DOHH2 (cell line): ENCODE measurements at regions not wholly inside any gene's neighbourhood (a gene's known extent, or its start where the extent isn't known, plus 50 kb on each side); places are given as distances from the start of the nearest gene placed in this dataset.

Source experiments
- H3F3A ChIP-seq: fragments of 200-600 bp; sonication (generic), shearing (Covaris generic); 2 replicates; pipeline ENCODE4 v1.6.0; 2016; ENCODE audit warnings: antibody characterized with exemption, mild to moderate bottlenecking; ENCODE audit not compliant: control insufficient read depth, insufficient read depth
- H3K27ac ChIP-seq: fragments of 200-600 bp; sonication (generic); 2 replicates; pipeline ENCODE4 v1.5.1; 2014; ENCODE audit warnings: low read depth, mild to moderate bottlenecking, low read length, moderate library complexity
- H3K27me3 ChIP-seq: fragments of 200-600 bp; sonication (generic); 2 replicates; pipeline ENCODE4 v1.6.1; 2014; ENCODE audit warnings: mild to moderate bottlenecking, low read length, mixed read lengths; ENCODE audit not compliant: control insufficient read depth
- H3K36me3 ChIP-seq: fragments of 200-600 bp; sonication (generic); 2 replicates; pipeline ENCODE4 v1.6.1; 2014; ENCODE audit warnings: mild to moderate bottlenecking, low read length, moderate library complexity, mixed read lengths; ENCODE audit not compliant: control insufficient read depth
- H3K4me1 ChIP-seq: fragments of 200-600 bp; sonication (generic); 2 replicates; pipeline ENCODE4 v1.6.1; 2014; ENCODE audit warnings: mild to moderate bottlenecking, low read length, mixed read lengths; ENCODE audit not compliant: control insufficient read depth
- H3K4me2 ChIP-seq: fragments of 200-600 bp; sonication (generic); 2 replicates; pipeline ENCODE4 v1.6.0; 2014; ENCODE audit warnings: mild to moderate bottlenecking, low read length, moderate library complexity
- H3K4me3 ChIP-seq: fragments of 200-600 bp; sonication (generic); 2 replicates; pipeline ENCODE4 v1.5.1; 2014; ENCODE audit warnings: mild to moderate bottlenecking, low read length, mixed read lengths
- H3K79me2 ChIP-seq: fragments of 200-600 bp; sonication (generic); 2 replicates; pipeline ENCODE4 v1.6.1; 2014; ENCODE audit warnings: mild to moderate bottlenecking, low read length, mixed read lengths; ENCODE audit not compliant: control insufficient read depth
- H3K9me2 ChIP-seq: fragments of 200-600 bp; sonication (generic); replicated peaks from 2 replicates; pipeline ENCODE4 v1.6.1; 2014; ENCODE audit warnings: mild to moderate bottlenecking, low read length, mixed read lengths; ENCODE audit not compliant: control insufficient read depth
- H3K9me3 ChIP-seq: fragments of 200-600 bp; sonication (generic); 2 replicates; pipeline ENCODE4 v1.6.1; 2014; ENCODE audit warnings: antibody characterized with exemption, low read length, mixed read lengths; ENCODE audit not compliant: control insufficient read depth, insufficient read depth
- H4K20me1 ChIP-seq: fragments of 200-600 bp; sonication (generic); 2 replicates; pipeline ENCODE4 v1.6.0; 2014; ENCODE audit warnings: low read depth, mild to moderate bottlenecking, antibody characterized with exemption, low read length, moderate library complexity; ENCODE audit not compliant: control insufficient read depth, insufficient read depth
- EZH2phosphoT487 ChIP-seq: fragments of 200-600 bp; sonication (generic); IDR thresholded peaks from 2 replicates; pipeline ENCODE4 v1.6.1; 2017; ENCODE audit warnings: borderline replicate concordance, mild to moderate bottlenecking, antibody characterized with exemption, low read length, moderate library complexity, mixed read lengths
- TF ChIP-seq, protein P1 (sequence below): fragments of 200-600 bp; sonication (generic); IDR thresholded peaks from one replicate; pipeline ENCODE4 v1.5.1; 2014; ENCODE audit warnings: antibody characterized with exemption, mild to moderate bottlenecking, low read depth, low read length; ENCODE audit not compliant: poor library complexity, severe bottlenecking

DNA sequence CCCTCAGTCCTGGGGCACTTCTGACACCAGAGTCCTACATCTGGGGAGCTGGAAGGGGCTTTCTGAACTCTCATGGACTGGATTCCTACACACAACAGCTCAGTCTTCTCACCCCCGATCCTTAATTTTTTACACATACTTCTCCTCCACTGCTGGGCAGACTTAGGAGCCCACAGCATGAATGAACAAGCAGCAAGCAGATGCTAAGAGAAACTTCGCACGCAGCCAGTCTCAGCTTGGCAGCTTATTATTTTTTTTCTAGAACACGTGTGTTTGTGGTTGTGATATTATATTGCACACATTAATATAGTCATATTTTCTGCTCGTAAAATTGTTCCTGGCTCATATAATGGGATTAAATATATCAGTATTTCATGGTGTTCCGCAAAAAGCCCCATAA is 50.9 kb upstream of the LOXL4 start:
- Histone ChIP-seq H3K36me3 (no peaks in the 10 kb centered on the region), H3K79me2 (no peaks in the 10 kb centered on the region), H4K20me1 (no peaks in the 10 kb centered on the region), H3K9me2 (no peaks in the 10 kb centered on the region), H3K4me2 (no peak overlapping the region), H3K4me1 (no peaks in the 10 kb centered on the region), H3K27ac (no peak overlapping the region), H3F3A (no peaks in the 10 kb centered on the region), H3K27me3 (peaks cover 8% of the 10 kb centered on the region; the same call in 1 of the 2 replicates), H3K9me3 (no peaks in the 10 kb centered on the region), H3K4me3 (no peak overlapping the region)
- TF ChIP-seq, protein P1, sequence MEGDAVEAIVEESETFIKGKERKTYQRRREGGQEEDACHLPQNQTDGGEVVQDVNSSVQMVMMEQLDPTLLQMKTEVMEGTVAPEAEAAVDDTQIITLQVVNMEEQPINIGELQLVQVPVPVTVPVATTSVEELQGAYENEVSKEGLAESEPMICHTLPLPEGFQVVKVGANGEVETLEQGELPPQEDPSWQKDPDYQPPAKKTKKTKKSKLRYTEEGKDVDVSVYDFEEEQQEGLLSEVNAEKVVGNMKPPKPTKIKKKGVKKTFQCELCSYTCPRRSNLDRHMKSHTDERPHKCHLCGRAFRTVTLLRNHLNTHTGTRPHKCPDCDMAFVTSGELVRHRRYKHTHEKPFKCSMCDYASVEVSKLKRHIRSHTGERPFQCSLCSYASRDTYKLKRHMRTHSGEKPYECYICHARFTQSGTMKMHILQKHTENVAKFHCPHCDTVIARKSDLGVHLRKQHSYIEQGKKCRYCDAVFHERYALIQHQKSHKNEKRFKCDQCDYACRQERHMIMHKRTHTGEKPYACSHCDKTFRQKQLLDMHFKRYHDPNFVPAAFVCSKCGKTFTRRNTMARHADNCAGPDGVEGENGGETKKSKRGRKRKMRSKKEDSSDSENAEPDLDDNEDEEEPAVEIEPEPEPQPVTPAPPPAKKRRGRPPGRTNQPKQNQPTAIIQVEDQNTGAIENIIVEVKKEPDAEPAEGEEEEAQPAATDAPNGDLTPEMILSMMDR: no peak
- TF ChIP-seq EZH2phosphoT487: no peak
